ENCODE measurements at regions not wholly inside any gene's neighbourhood (a gene's known extent, or its start where the extent isn't known, plus 50 kb on each side); places are given as distances from the start of the nearest gene placed in this dataset.
"Not testable (repeated sequence)": the region's sequence is repeated elsewhere in the genome, so short reads cannot be mapped to it uniquely, and the experiment has no call there.

DNA sequence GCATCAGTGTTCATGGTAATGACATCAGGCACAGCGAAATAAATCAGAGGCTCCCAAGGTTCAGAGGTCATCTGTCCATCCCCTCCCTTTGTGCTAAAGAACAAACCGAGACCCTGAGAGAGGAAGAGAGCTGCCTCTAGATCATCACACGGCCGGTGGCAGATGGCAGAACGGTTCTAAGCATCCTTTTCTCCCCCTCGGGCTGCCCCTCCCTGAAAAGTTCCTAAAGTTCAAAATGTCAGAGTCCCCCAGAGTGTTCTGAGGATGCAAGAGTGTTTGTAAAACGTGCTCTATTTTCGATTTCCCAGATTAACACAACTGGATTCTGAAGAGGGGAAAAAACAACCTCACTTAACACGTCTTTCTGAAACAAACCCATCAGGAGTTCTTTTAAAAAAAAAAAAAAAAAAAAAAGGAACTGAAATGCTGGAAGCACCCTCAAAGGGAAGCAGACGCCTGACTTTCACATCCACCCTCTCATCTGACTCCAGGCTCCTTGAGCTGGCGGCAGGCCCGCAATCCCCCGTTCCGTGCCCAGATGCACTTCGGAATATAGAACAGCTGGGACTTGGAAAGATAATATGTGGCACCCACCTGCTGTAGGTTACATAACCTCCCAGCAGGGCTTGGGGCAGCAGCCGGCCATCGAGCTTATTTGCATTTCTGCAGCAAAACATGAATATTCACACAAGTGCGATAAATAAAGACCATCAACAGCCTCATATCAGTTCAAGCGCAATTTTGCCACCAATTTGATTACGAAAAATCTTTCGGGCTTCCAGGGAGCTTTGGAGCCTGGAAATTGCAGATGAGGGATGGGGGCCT is 115.5 kb upstream of the SMURF2 start:
- no peaks in the 10 kb centered on the region for H3K79me2 ChIP-seq (ENCODE audit: control insufficient read depth, insufficient read depth, low read length, unreplicated experiment)
- H3K4me3 ChIP-seq (ENCODE audit: low read depth, low read length) = peak overlapping the region; percentile 65; the same call in 1 of the 2 replicates
- no peak overlapping the region for H2AFZ ChIP-seq (ENCODE audit: low read length, unreplicated experiment)
- peaks cover 20% of the 10 kb centered on the region for H3K27me3 ChIP-seq (ENCODE audit: insufficient read depth, low read length)
- no peaks in the 10 kb centered on the region for H3K36me3 ChIP-seq (ENCODE audit: insufficient read depth, low read length)
- no peak overlapping the region for H3K27ac ChIP-seq (ENCODE audit: low read depth, low read length)
- peaks cover 5% of the 10 kb centered on the region for H3K4me1 ChIP-seq (ENCODE audit: control insufficient read depth, insufficient read depth, low read length, unreplicated experiment)

DNA sequence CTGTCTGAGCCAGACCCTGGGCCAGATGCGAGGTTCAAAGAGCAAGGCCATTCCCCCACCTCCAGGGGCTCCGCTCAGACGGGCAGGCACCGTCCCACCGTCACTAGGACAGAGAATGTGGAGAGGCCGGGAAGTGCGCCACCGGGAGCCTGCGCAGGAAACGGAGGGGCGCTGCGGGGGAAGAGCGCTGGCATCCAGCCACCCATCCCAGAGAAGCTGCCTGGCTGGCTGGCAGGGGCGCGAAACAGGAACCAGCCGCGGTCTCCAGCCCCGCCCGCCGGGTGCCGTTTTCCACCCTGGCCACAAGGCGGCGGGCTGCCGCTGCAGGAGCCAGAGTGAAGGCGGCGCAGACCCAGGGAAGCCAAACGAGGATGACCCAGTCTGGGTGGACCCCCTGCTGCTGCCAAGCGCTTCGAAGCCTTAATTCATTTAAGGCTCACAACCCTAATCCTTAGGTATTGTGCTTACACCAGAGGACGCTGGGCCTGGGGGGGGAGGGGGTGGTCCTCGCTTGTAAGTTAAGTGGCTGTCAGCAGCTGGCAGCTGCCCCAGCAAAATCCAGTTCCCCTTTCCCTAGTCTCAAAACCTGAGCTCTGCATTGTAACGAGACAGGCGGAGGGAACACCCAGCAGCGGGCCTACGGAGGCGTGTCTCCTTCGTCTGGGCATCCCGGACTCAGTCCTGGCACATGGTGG is 114.8 kb upstream of the SMURF2 start:
- not testable (repeated sequence) for H3K27ac ChIP-seq (ENCODE audit: low read depth, low read length); H3K36me3 ChIP-seq (ENCODE audit: insufficient read depth, low read length); H2AFZ ChIP-seq (ENCODE audit: low read length, unreplicated experiment); H3K79me2 ChIP-seq (ENCODE audit: control insufficient read depth, insufficient read depth, low read length, unreplicated experiment); H3K4me1 ChIP-seq (ENCODE audit: control insufficient read depth, insufficient read depth, low read length, unreplicated experiment)
- peaks cover 20% of the 10 kb centered on the region for H3K27me3 ChIP-seq (ENCODE audit: insufficient read depth, low read length)
- peak overlapping the region; percentile 65 for H3K4me3 ChIP-seq (ENCODE audit: low read depth, low read length)

DNA sequence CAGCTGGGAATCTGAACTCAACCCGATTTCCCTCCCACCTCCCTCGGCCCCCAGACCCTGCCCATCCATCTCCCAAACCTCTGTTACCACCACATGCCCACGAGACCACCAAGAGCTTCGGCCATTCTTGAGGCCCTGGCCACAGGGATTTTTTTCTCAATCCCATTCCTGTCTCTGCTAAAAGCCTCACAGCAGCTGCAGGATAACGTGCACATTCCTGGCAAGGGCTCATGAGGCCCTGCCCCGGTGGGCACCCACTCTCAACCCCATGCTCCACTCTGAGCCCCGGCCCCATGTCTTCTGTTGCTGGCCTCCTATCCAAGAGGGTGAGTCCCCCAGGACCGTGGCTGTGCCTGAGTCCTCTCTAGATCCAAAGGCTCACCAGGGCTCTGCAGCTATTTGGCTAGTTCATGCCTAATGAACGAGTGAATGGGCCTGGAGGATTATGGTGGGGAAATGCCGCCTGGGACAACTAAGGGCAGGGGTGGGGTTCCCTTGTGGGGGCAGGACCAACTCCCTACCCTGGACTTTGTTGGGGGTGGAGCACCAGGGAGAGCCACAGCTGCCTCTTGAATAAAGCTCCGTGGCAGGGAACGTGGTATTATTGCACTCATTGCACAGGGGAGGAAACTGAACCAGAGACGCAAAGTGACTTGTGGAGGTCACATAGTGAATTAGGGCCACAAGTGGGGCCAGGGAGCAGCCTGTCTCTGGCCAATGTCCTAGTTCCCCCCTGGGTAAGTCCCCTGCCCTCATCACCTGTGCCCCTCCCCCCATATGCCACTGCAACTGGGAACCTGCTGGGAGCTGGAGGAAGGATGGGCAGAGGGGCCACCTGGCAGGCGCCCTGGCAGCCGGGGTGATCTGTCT is 113.8 kb upstream of the SMURF2 start:
- Histone ChIP-seq H2AFZ (ENCODE audit: low read length, unreplicated experiment) (no peak overlapping the region), H3K4me3 (ENCODE audit: low read depth, low read length) (no peak overlapping the region), H3K79me2 (ENCODE audit: control insufficient read depth, insufficient read depth, low read length, unreplicated experiment) (no peaks in the 10 kb centered on the region), H3K27ac (ENCODE audit: low read depth, low read length) (no peak overlapping the region), H3K36me3 (ENCODE audit: insufficient read depth, low read length) (no peaks in the 10 kb centered on the region), H3K27me3 (ENCODE audit: insufficient read depth, low read length) (peaks cover 20% of the 10 kb centered on the region), H3K4me1 (ENCODE audit: control insufficient read depth, insufficient read depth, low read length, unreplicated experiment) (peaks cover 5% of the 10 kb centered on the region)

DNA sequence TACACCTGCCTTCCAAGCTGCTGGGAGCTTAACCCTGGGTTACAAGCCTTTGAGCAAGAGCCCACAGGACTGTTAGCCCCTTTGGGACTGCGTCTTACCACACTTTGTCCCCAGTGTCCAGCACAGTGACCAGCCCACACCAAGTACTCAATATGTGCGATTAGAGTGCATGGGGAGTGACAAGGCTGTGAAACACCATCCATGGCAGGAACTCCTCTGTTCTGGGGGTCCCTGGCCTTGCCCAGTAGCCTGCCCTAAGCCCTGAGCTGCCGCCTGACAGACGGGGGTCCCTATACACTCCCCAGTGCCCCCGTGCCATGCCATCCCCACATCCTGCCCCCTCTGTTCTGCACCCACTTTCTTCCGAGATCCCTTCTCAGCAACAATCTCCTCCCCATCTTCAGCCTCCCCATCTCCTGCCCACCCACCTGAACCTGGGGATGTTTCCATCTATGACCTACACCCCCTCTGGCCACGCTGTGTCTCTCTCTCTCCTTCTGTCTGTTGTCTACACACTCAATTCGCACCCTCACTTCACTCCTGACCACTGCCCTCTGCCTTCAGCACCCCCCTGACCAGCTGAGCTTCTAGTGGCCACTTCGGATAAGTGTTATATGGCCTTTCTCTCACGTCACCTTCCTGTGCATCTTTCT is 112.9 kb upstream of the SMURF2 start:
- Histone ChIP-seq H3K4me3 (ENCODE audit: low read depth, low read length) (no peak overlapping the region), H3K36me3 (ENCODE audit: insufficient read depth, low read length) (no peaks in the 10 kb centered on the region), H3K27me3 (ENCODE audit: insufficient read depth, low read length) (peaks cover 14% of the 10 kb centered on the region), H3K27ac (ENCODE audit: low read depth, low read length) (no peak overlapping the region), H3K79me2 (ENCODE audit: control insufficient read depth, insufficient read depth, low read length, unreplicated experiment) (no peaks in the 10 kb centered on the region), H2AFZ (ENCODE audit: low read length, unreplicated experiment) (no peak overlapping the region), H3K4me1 (ENCODE audit: control insufficient read depth, insufficient read depth, low read length, unreplicated experiment) (peaks cover 5% of the 10 kb centered on the region)

GRCh38 chr17:64773836-64774761 is 112.0 kb upstream of the SMURF2 start:
- Histone ChIP-seq H3K4me3 (ENCODE audit: low read depth, low read length) (no peak overlapping the region), H2AFZ (ENCODE audit: low read length, unreplicated experiment) (no peak overlapping the region), H3K27ac (ENCODE audit: low read depth, low read length) (no peak overlapping the region), H3K27me3 (ENCODE audit: insufficient read depth, low read length) (peaks cover 5% of the 10 kb centered on the region), H3K36me3 (ENCODE audit: insufficient read depth, low read length) (no peaks in the 10 kb centered on the region), H3K79me2 (ENCODE audit: control insufficient read depth, insufficient read depth, low read length, unreplicated experiment) (no peaks in the 10 kb centered on the region), H3K4me1 (ENCODE audit: control insufficient read depth, insufficient read depth, low read length, unreplicated experiment) (peaks cover 5% of the 10 kb centered on the region)

- no peaks in the 10 kb centered on the region for H3K36me3 ChIP-seq (ENCODE audit: insufficient read depth, low read length)
- no peak overlapping the region for H2AFZ ChIP-seq (ENCODE audit: low read length, unreplicated experiment)
- H3K4me1 ChIP-seq (ENCODE audit: control insufficient read depth, insufficient read depth, low read length, unreplicated experiment) = peaks cover 5% of the 10 kb centered on the region
- H3K4me3 ChIP-seq (ENCODE audit: low read depth, low read length) = no peak overlapping the region
- no peaks in the 10 kb centered on the region for H3K27me3 ChIP-seq (ENCODE audit: insufficient read depth, low read length)
- no peak overlapping the region for H3K27ac ChIP-seq (ENCODE audit: low read depth, low read length)
- no peaks in the 10 kb centered on the region for H3K79me2 ChIP-seq (ENCODE audit: control insufficient read depth, insufficient read depth, low read length, unreplicated experiment)
Observed at GRCh38 chr17:64773386-64773835, 111.3 kb upstream of the SMURF2 start.

- Histone ChIP-seq H3K36me3 (ENCODE audit: insufficient read depth, low read length) (no peaks in the 10 kb centered on the region), H3K4me1 (ENCODE audit: control insufficient read depth, insufficient read depth, low read length, unreplicated experiment) (peaks cover 5% of the 10 kb centered on the region), H3K79me2 (ENCODE audit: control insufficient read depth, insufficient read depth, low read length, unreplicated experiment) (no peaks in the 10 kb centered on the region), H3K27me3 (ENCODE audit: insufficient read depth, low read length) (no peaks in the 10 kb centered on the region), H3K27ac (ENCODE audit: low read depth, low read length) (no peak overlapping the region), H3K4me3 (ENCODE audit: low read depth, low read length) (no peak overlapping the region), H2AFZ (ENCODE audit: low read length, unreplicated experiment) (no peak overlapping the region)
Observed at GRCh38 chr17:64772845-64773299, 110.8 kb upstream of the SMURF2 start.

DNA sequence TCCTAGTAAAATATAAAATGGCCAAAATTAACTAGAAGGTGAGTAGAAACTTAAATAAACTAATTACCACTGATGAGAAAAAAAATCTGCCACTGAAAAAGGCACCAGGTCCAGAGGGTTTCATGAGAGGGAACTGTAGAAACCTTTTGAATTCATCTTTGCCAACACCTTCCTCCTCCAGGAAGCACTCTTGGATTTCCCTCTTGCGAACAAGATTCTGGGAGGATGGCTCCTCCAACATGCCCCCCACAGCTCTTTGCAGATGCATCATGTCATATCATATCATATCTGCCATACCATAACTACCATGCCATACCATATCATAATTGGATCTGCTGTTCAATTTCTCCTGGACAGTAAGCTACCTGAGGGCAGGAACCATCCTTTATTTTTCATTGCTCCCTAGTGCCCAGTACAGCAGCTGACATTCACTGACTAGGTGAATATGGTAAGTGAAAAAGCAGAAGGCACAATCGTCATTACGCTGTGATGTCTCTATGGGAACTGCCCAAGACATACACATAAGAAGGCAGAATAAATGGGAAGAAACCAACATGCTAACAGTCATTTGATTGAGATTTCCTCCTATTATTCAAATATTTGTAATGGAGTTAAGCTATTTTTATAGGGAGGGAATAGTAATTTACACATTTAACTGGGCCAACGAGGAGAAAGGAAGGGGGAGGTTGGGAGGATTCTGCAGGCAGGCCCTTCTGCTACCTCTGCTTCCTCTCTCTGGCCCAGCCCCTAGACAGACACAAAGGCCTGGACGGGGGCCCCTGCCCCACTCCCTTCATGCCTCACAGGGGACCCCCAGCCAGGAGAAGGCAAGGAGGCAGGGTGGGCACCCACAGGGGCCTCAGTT is 110.1 kb upstream of the SMURF2 start:
- H3K36me3 ChIP-seq (ENCODE audit: insufficient read depth, low read length) = no peaks in the 10 kb centered on the region
- no peaks in the 10 kb centered on the region for H3K79me2 ChIP-seq (ENCODE audit: control insufficient read depth, insufficient read depth, low read length, unreplicated experiment)
- peaks cover 2% of the 10 kb centered on the region for H3K4me1 ChIP-seq (ENCODE audit: control insufficient read depth, insufficient read depth, low read length, unreplicated experiment)
- H3K27ac ChIP-seq (ENCODE audit: low read depth, low read length) = no peak overlapping the region
- no peaks in the 10 kb centered on the region for H3K27me3 ChIP-seq (ENCODE audit: insufficient read depth, low read length)
- H3K4me3 ChIP-seq (ENCODE audit: low read depth, low read length) = no peak overlapping the region
- no peak overlapping the region for H2AFZ ChIP-seq (ENCODE audit: low read length, unreplicated experiment)

DNA sequence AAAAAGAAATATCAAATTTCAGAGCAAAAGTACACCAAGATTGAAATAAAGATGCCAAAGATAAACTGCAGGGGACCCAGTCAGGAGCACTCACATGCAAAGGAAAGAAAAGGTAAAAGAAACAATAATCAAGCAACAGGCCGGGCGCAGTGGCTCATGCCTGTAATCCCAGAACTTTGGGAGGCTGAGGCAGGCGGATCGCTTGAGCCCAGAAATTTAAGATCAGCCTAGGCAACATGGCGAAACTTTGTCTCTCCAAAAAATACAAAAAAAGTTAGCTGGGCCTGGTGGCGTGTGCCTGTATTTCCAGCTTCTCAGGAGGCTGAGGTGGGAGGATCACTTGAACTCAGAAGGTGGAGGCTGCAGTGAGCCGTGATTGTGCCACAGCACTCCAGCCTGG is 107.6 kb upstream of the SMURF2 start:
- Histone ChIP-seq H3K79me2 (ENCODE audit: control insufficient read depth, insufficient read depth, low read length, unreplicated experiment) (no peaks in the 10 kb centered on the region), H3K27ac (ENCODE audit: low read depth, low read length) (no peak overlapping the region)

More for the DNA sequence above, 107.6 kb upstream of the SMURF2 start:
- Histone ChIP-seq H3K36me3 (ENCODE audit: insufficient read depth, low read length) (no peaks in the 10 kb centered on the region), H3K4me1 (ENCODE audit: control insufficient read depth, insufficient read depth, low read length, unreplicated experiment) (no peaks in the 10 kb centered on the region), H2AFZ (ENCODE audit: low read length, unreplicated experiment) (no peak overlapping the region), H3K4me3 (ENCODE audit: low read depth, low read length) (no peak overlapping the region), H3K27me3 (ENCODE audit: insufficient read depth, low read length) (no peaks in the 10 kb centered on the region)
